HCT116 (cell line): ENCODE measurements at regions not wholly inside any gene's neighbourhood (a gene's known extent, or its start where the extent isn't known, plus 50 kb on each side); places are given as distances from the start of the nearest gene placed in this dataset.

Experiments
- ATAC-seq: fragments of 200-7000 bp; cut with Tn5 transposase; 2 replicates; pipeline ENCODE4 v1.9.1; 2020; ENCODE audit warnings: mild to moderate bottlenecking, moderate library complexity
- BruUV-seq: library from RNA; stranded (reverse); fragments of 400-500 nt; replicated peaks from 2 replicates; lab custom pipeline; 2021; lab: Mats Ljungman, UMichigan
- CTCF ChIA-PET: fragments of 300-600 bp; sonication (Branson Sonifier 250); formaldehyde crosslinking; loops from one replicate; lab custom pipeline; 2021; ENCODE audit warnings: antibody characterized with exemption; lab: Charles Lee
- POLR2A ChIA-PET: fragments of 300-600, 350-600 bp; sonication (Branson Sonifier 250); formaldehyde crosslinking; loops from one replicate; lab custom pipeline; 2021; ENCODE audit warnings: antibody characterized with exemption; lab: Charles Lee
- RAD21 ChIA-PET, 2 experiments: fragments of 300-600 bp; sonication (Branson Sonifier 250); formaldehyde crosslinking; loops; one replicate each; lab custom pipeline; 2023; ENCODE audit warnings: low total read pairs in 2 of 2; ENCODE audit not compliant: uncharacterized antibody in 2 of 2, unreplicated experiment in 2 of 2, low non-redundant PET in 1 of 2; lab: Charles Lee
- DNase-seq: peaks from one replicate; pipeline ENCODE4 v3.0.0-alpha.2; 2010; ENCODE audit warnings: low read depth, low spot score
- H2AFZ ChIP-seq: fragments of 200-600 bp; shearing (Covaris generic), sonication (generic); 2 replicates; pipeline ENCODE4 v1.6.1; 2017; ENCODE audit warnings: low read depth, mixed run types, mixed read lengths, antibody characterized with exemption, low read length; ENCODE audit not compliant: poor library complexity, severe bottlenecking
- H3K27ac ChIP-seq: 2 replicates; pipeline ENCODE4 v1.5.1; 2012; ENCODE audit warnings: low read depth, low read length
- H3K27me3 ChIP-seq: fragments of 200-600 bp; sonication (generic); 2 replicates; pipeline ENCODE4 v1.6.1; 2016; ENCODE audit warnings: mixed run types, low read length, mixed read lengths; ENCODE audit not compliant: insufficient read depth
- H3K36me3 ChIP-seq, 2 experiments: fragments of 200-500 bp in 1 of 2; fragments of 200-600 bp in 1 of 2; sonication (Bioruptor generic) in 1 of 2; sonication (generic) in 1 of 2; 2 replicates each; pipeline versions ENCODE4 v1.5.1 to v1.6.1; 2014 to 2016; ENCODE audit warnings: low read length in 2 of 2, inconsistent platforms in 1 of 2, mixed read lengths in 1 of 2, mixed run types in 1 of 2; ENCODE audit not compliant: insufficient read depth in 2 of 2, control insufficient read depth in 1 of 2
- H3K4me1 ChIP-seq, 2 experiments: fragments of 200-600 bp in 1 of 2; sonication (generic) in 1 of 2; 2 replicates each; pipeline versions ENCODE4 v1.5.1 to v1.6.1; 2012 to 2017; ENCODE audit warnings: low read length in 2 of 2, inconsistent platforms in 1 of 2, mild to moderate bottlenecking in 1 of 2, mixed read lengths in 1 of 2, mixed run types in 1 of 2, moderate library complexity in 1 of 2; ENCODE audit not compliant: insufficient read depth in 2 of 2, control insufficient read depth in 1 of 2
- H3K4me2 ChIP-seq: fragments of 200-600 bp; sonication (generic); 2 replicates; pipeline ENCODE4 v1.6.1; 2017; ENCODE audit warnings: mixed run types, low read length, mixed read lengths
- H3K4me3 ChIP-seq, 2 experiments: fragments of 200-600 bp in 1 of 2; sonication (generic) in 1 of 2; replicated peaks in 1 of 2; 2 replicates each; pipeline ENCODE4 v1.5.1; 2011 to 2016; ENCODE audit warnings: low read length in 2 of 2, control low read depth in 1 of 2, low read depth in 1 of 2, mild to moderate bottlenecking in 1 of 2, mixed read lengths in 1 of 2, mixed run types in 1 of 2
- H3K79me2 ChIP-seq: fragments of 200-600 bp; sonication (generic); 2 replicates; pipeline ENCODE4 v1.6.1; 2017; ENCODE audit warnings: mild to moderate bottlenecking, mixed run types, low read length, moderate library complexity, mixed read lengths; ENCODE audit not compliant: insufficient read depth
- H3K9ac ChIP-seq: fragments of 200-600 bp; sonication (generic); 2 replicates; pipeline ENCODE4 v1.6.1; 2016; ENCODE audit warnings: low read length, mixed read lengths
- H3K9me2 ChIP-seq: fragments of 200-600 bp; sonication (generic), shearing (Covaris generic); 2 replicates; pipeline ENCODE4 v1.6.1; 2017; ENCODE audit warnings: mixed run types, mild to moderate bottlenecking, moderate library complexity; ENCODE audit not compliant: insufficient read depth
- H3K9me3 ChIP-seq, 2 experiments: fragments of 200-500 bp in 1 of 2; fragments of 200-600 bp in 1 of 2; sonication (Bioruptor generic) in 1 of 2; sonication (generic) in 1 of 2; 2 replicates each; pipeline ENCODE4 v1.6.1; 2014 to 2017; ENCODE audit warnings: low read length in 2 of 2, mixed read lengths in 2 of 2, inconsistent platforms in 1 of 2, low read depth in 1 of 2, mild to moderate bottlenecking in 1 of 2, mixed run types in 1 of 2, moderate library complexity in 1 of 2; ENCODE audit not compliant: control insufficient read depth in 1 of 2, insufficient read depth in 1 of 2
- H4K20me1 ChIP-seq: fragments of 200-600 bp; sonication (generic), shearing (Covaris generic); 2 replicates; pipeline ENCODE4 v1.6.1; 2017; ENCODE audit warnings: mixed run types, mild to moderate bottlenecking, moderate library complexity; ENCODE audit not compliant: insufficient read depth
- ATF3 ChIP-seq: IDR thresholded peaks from 2 replicates; pipeline ENCODE4 v1.6.1; 2012
- CTCF ChIP-seq, 3 experiments: fragments of 200-600 bp in 1 of 3; sonication (generic) in 1 of 3; IDR thresholded peaks in 2 of 3; conservative IDR thresholded peaks in 1 of 3; 2 replicates each; pipeline ENCODE4 v1.5.1; 2012 to 2017; ENCODE audit warnings: low read depth in 2 of 3, low read length in 2 of 3, antibody characterized with exemption in 1 of 3, borderline replicate concordance in 1 of 3, control low read depth in 1 of 3, mild to moderate bottlenecking in 1 of 3, mixed read lengths in 1 of 3, mixed run types in 1 of 3, moderate library complexity in 1 of 3; ENCODE audit not compliant: insufficient read depth in 1 of 3
- EGR1 ChIP-seq: IDR thresholded peaks from 2 replicates; pipeline ENCODE4 v1.6.1; 2012; ENCODE audit warnings: low read depth
- ELF1 ChIP-seq: IDR thresholded peaks from 2 replicates; pipeline ENCODE4 v1.6.1; 2012; ENCODE audit warnings: low read depth, borderline replicate concordance
- EZH2phosphoT487 ChIP-seq: fragments of 200-600 bp; IDR thresholded peaks from 2 replicates; pipeline ENCODE4 v1.6.1; 2018; ENCODE audit warnings: antibody characterized with exemption, borderline replicate concordance
- FOSL1 ChIP-seq: IDR thresholded peaks from 2 replicates; pipeline ENCODE4 v1.6.1; 2012; ENCODE audit warnings: low read depth
- JUND ChIP-seq: IDR thresholded peaks from 2 replicates; pipeline ENCODE4 v1.6.1; 2012
- POLR2AphosphoS5 ChIP-seq: IDR thresholded peaks from 2 replicates; pipeline ENCODE4 v1.6.1; 2011; ENCODE audit warnings: mild to moderate bottlenecking, low read depth, low read length, moderate library complexity
- RAD21 ChIP-seq: IDR thresholded peaks from 2 replicates; pipeline ENCODE4 v1.6.1; 2012; ENCODE audit warnings: low read depth, mild to moderate bottlenecking
- SIN3A ChIP-seq: IDR thresholded peaks from 2 replicates; pipeline ENCODE4 v1.6.1; 2012; ENCODE audit warnings: low read depth
- SP1 ChIP-seq: IDR thresholded peaks from 2 replicates; pipeline ENCODE4 v1.6.1; 2012; ENCODE audit warnings: low read depth
- SRF ChIP-seq: IDR thresholded peaks from 2 replicates; pipeline ENCODE4 v1.6.1; 2012; ENCODE audit warnings: low read depth
- TCF7L2 ChIP-seq: IDR thresholded peaks from 2 replicates; pipeline ENCODE4 v1.7.0; 2011; ENCODE audit warnings: borderline replicate concordance, inconsistent platforms; ENCODE audit not compliant: insufficient read depth, insufficient read length; ENCODE audit errors: extremely low read depth
- YY1 ChIP-seq: IDR thresholded peaks from 2 replicates; pipeline ENCODE4 v1.6.1; 2011; ENCODE audit warnings: low read length, low read depth, moderate library complexity, mild to moderate bottlenecking; ENCODE audit not compliant: insufficient replicate concordance; ENCODE audit errors: extremely low read depth
- ZBTB33 ChIP-seq: IDR thresholded peaks from 2 replicates; pipeline ENCODE4 v1.6.1; 2011; ENCODE audit warnings: mild to moderate bottlenecking, low read length, moderate library complexity; ENCODE audit not compliant: insufficient replicate concordance; ENCODE audit errors: extremely low read depth
- ZNF274 ChIP-seq: fragments of 200-500 bp; sonication (Bioruptor generic); IDR thresholded peaks from 2 replicates; pipeline ENCODE4 v1.6.1; 2014; ENCODE audit warnings: mild to moderate bottlenecking, low read depth, low read length, inconsistent platforms
- intact Hi-C: fragments of 100-400 bp; cut with micrococcal nuclease; formaldehyde crosslinking; loops from 2 replicates; pipeline ENCODE4 v1.10.0; 2022

- no peak for ATAC-seq
Observed at GRCh38 chr11:86171627-86172026, 72.9 kb upstream of the EED start.

More at GRCh38 chr11:86171627-86172026, 72.9 kb upstream of the EED start:
- Histone ChIP-seq H3K4me2 (no peak overlapping the region), H3K27me3 (no peaks in the 10 kb centered on the region), H3K79me2 (no peaks in the 10 kb centered on the region), H3K9me3 (no peaks in the 10 kb centered on the region), H3K9ac (no peak overlapping the region), H3K27ac (no peak overlapping the region), H3K9me2 (no peaks in the 10 kb centered on the region), H3K36me3 (no peaks in the 10 kb centered on the region), H3K4me1 (peaks cover 0 to 10% of the 10 kb centered on the region in 2 experiments; a peak in 1 of 4 replicates), H3K4me3 (no peak overlapping the region), H4K20me1 (no peaks in the 10 kb centered on the region), H2AFZ (no peak overlapping the region)
- RAD21 ChIA-PET = no interaction called here
- BruUV-seq = no TSS peak
- TF ChIP-seq EGR1 = no peak
- no peak for TF ChIP-seq CTCF (IDR thresholded peaks at IDR 0.05 in 2 of 3, conservative IDR thresholded peaks at IDR 0.05 in 1 of 3; ENCODE audit: borderline replicate concordance in 1 of 3, insufficient read depth in 1 of 3, low read depth in 2 of 3, low read length in 2 of 3)
- no peak for TF ChIP-seq ZBTB33
- TF ChIP-seq EZH2phosphoT487 = no peak
- no peak for TF ChIP-seq ZNF274
- TF ChIP-seq RAD21 = no peak
- TF ChIP-seq SIN3A = no peak
- TF ChIP-seq ATF3 = no peak
- no peak for TF ChIP-seq ELF1
- no peak for TF ChIP-seq YY1
- no peak for TF ChIP-seq SRF
- no peak for TF ChIP-seq POLR2AphosphoS5
- TF ChIP-seq TCF7L2 = no peak
- TF ChIP-seq SP1 = no peak
- no peak for TF ChIP-seq JUND
- no peak for TF ChIP-seq FOSL1
- no peak for DNase-seq
- intact Hi-C loops = no loop called here
- POLR2A ChIA-PET = no interaction called here
- CTCF ChIA-PET = no interaction called here
